Psoas muscle (tissue), 7 donors: ENCODE measurements at regions not wholly inside any gene's neighbourhood (a gene's known extent, or its start where the extent isn't known, plus 50 kb on each side); places are given as distances from the start of the nearest gene placed in this dataset.
A peak's percentile ranks its signal among the peaks of the same experiment; 100 is the strongest.
"Not testable (repeated sequence)": the region's sequence is repeated elsewhere in the genome, so short reads cannot be mapped to it uniquely, and the experiment has no call there.

Source experiments
- ATAC-seq, 4 donors: fragments of 200-7000 bp; cut with Tn5 transposase; one replicate each; pipeline ENCODE4 v1.9.1; 2020; ENCODE audit warnings: moderate library complexity in 3 of 4, mild to moderate bottlenecking in 2 of 4
- DNase-seq, 2 donors: peaks; one replicate each; pipeline ENCODE4 v3.0.0-alpha.2; 2020
- H3K27ac ChIP-seq: fragments of 200-600 bp; one replicate; pipeline ENCODE4 v1.8.0; 2022
- H3K27me3 ChIP-seq, 3 donors: fragments of 200-600 bp in 1 of 3; one replicate each; pipeline versions ENCODE4 v1.6.1 to v1.8.0; 2013 to 2022; ENCODE audit warnings: low read length in 2 of 3, mild to moderate bottlenecking in 2 of 3, moderate library complexity in 1 of 3; ENCODE audit not compliant: insufficient read depth in 3 of 3
- H3K36me3 ChIP-seq, 2 donors: fragments of 200-600 bp in 1 of 2; one replicate each; pipeline versions ENCODE4 v1.6.1 to v1.8.0; 2013 to 2022; ENCODE audit warnings: low read depth in 1 of 2, mild to moderate bottlenecking in 1 of 2, moderate library complexity in 1 of 2; ENCODE audit not compliant: insufficient read depth in 1 of 2
- H3K4me1 ChIP-seq: fragments of 200-600 bp; one replicate; pipeline ENCODE4 v1.8.0; 2022
- H3K4me3 ChIP-seq: fragments of 200-600 bp; one replicate; pipeline ENCODE4 v1.8.0; 2022; ENCODE audit warnings: mild to moderate bottlenecking
- H3K9me3 ChIP-seq: fragments of 200-600 bp; one replicate; pipeline ENCODE4 v1.8.0; 2022
- WGBS, 3 donors: extraction: QIAGEN DNeasy Blood & Tissue Kit; methylation state at CpG; one replicate each; pipeline versions ENCODE4 v1.1.6 to v1.1.7; 2013; 5-methylcytosine and 5-hydroxymethylcytosine counted together
- intact Hi-C, 2 donors: fragments of 100-400 bp; cut with DNase I; formaldehyde crosslinking; loops; one replicate each; pipeline versions ENCODE4 v1.11.0 to v1.14.2; 2022
- TF ChIP-seq, protein P1 (sequence below): fragments of 200-600 bp; IDR thresholded peaks from one replicate; pipeline ENCODE4 v1.8.0; 2022; ENCODE audit warnings: antibody characterized with exemption
- donor health status: healthy with polysubstance abuse.
- donor health status: DM: no; HTN: no; CAD: no; lungs with moderate emphysema.
- donor health status: Bipolar disorder and iron deficiency.
- donor health status: healthy.
- donor health status: DM: yes; HTN: yes; CAD: no.
- donor health status: DM: no; HTN: no; CAD: no.
- donor health status: DM: yes; HTN: yes; CAD: no.

DNA sequence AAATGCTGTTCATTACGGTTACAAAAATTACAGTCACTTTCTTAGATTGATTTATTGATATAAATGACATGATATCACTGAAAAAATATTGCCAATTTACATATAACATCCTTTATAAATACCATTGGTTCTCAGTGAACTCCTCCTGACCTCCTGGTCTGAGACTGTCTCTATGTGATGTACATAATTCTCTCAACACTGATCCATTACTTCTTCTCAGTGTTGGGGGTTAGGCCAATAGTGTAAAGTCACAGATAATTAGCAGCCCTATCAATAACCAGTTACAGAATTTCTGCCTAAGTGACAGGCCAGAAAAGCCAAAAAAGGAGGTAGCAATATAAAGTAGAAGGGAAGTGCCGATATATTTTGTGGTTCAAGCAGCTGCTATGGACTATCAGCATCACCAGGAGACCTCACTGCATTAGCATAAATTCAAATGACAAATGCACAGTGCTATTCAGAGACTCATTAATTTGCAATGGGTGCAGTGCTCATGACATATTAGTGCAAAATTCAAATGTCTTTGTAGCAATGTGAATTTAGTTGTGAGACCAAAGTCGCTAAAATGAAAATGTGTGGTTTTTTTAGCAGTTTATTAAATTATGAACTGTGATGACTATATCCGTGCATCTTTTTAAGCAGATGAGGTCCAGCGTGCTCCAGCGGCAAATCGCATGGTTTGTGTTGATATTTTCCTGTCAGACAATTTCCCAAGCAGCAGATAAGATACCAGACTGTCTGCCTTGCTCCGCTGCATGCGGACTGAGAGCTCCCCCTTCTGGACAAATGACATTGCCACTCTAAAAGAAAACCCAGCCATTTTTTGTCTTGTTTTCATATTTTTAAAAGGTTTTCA is 144.6 kb downstream of the CETN3 start:
- ATAC-seq = peak in 2 of 4 donors; percentile 71 to 81
- peak; percentile 31 to 64 for DNase-seq
- 26 to 28% (median 28%) methylated on average over 9 of the region's 9 CpGs for WGBS, 3 donors
- Histone ChIP-seq H3K36me3 (no peaks in the 10 kb centered on the region), H3K4me1 (no peaks in the 10 kb centered on the region), H3K27ac (no peak overlapping the region), H3K9me3 (no peaks in the 10 kb centered on the region), H3K27me3 (no peaks in the 10 kb centered on the region), H3K4me3 (no peak overlapping the region)
- intact Hi-C loops = loop anchor here (5.0 to 10.0 kb wide), 2 partner anchors 1533 to 1540 kb away; no protein-coding TSS in a partner anchor
- TF ChIP-seq, protein P1, sequence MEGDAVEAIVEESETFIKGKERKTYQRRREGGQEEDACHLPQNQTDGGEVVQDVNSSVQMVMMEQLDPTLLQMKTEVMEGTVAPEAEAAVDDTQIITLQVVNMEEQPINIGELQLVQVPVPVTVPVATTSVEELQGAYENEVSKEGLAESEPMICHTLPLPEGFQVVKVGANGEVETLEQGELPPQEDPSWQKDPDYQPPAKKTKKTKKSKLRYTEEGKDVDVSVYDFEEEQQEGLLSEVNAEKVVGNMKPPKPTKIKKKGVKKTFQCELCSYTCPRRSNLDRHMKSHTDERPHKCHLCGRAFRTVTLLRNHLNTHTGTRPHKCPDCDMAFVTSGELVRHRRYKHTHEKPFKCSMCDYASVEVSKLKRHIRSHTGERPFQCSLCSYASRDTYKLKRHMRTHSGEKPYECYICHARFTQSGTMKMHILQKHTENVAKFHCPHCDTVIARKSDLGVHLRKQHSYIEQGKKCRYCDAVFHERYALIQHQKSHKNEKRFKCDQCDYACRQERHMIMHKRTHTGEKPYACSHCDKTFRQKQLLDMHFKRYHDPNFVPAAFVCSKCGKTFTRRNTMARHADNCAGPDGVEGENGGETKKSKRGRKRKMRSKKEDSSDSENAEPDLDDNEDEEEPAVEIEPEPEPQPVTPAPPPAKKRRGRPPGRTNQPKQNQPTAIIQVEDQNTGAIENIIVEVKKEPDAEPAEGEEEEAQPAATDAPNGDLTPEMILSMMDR = peak; percentile 91

DNA sequence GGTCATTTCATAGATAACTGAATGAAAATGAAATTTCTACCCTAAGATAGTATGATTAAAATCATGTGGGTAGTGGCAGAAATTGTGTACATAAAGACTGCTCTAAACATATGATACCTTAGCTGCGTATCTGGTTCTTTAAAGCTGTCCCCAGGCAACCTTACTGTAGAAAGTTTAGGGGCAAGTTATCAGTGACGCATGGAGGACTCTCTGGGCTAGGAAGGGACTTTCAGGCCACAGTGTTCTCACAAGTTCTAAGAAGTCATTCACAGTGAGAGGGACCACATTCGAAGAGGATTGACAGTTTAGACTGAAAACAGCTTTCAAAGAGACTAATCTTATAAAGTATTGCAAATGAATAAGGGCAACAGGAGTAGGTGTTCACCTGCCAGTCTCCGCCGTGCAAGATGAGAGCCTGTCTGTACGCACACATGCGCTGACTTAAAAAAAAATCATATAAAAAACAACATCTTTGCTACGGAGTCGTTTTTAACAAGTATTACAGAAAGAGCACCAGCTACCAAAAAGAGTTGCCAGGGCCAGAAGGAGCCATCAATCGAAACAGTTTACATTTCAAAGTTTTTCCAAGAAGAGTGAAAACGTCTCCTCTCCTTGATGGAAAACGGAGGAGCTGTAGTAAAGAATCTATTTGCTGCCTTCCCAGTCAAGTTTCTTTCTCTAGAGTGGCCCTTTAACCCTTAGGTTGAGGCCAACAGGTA is 146.3 kb downstream of the CETN3 start:
- intact Hi-C loops = loop anchor here (5.0 to 10.0 kb wide), 2 partner anchors 1531 to 1538 kb away; no protein-coding TSS in a partner anchor
- TF ChIP-seq, protein P1 = no peak
- 65 to 82% (median 69%) methylated on average over 12 of the region's 12 CpGs for WGBS, 3 donors

DNA sequence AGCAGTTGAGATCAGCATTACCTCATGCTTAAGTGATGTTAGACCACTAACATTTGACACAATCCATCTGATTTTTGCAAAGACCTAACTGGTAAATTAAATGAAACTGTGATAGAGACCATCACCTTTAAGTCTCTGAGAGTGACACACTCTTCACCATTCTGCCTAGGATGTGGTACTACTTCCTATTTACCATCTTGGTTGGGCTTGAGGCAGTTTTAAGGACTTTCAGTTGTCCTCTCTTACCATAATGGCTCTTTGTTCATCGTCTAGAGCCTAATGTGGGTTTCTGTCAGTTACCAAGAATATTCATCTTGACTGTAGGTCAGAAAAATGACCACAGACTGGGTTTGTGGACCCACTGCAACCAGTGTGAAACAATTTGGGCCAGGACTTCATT is 158.1 kb downstream of the CETN3 start:
- TF ChIP-seq, protein P1 = no peak
- intact Hi-C loops = no loop called here
- Histone ChIP-seq H3K4me1 (no peaks in the 10 kb centered on the region), H3K9me3 (no peaks in the 10 kb centered on the region), H3K36me3 (no peaks in the 10 kb centered on the region), H3K27ac (no peak overlapping the region), H3K4me3 (no peak overlapping the region), H3K27me3 (no peaks in the 10 kb centered on the region)
- ATAC-seq (no peak), DNase-seq (no peak)
- WGBS, 3 donors = 89 to 96% (median 90%) methylated on average over 1 of the region's 1 CpG

More for the DNA sequence above, 146.3 kb downstream of the CETN3 start:
- Histone ChIP-seq H3K9me3 (no peaks in the 10 kb centered on the region), H3K27ac (no peak overlapping the region), H3K36me3 (no peaks in the 10 kb centered on the region), H3K27me3 (no peaks in the 10 kb centered on the region), H3K4me1 (no peaks in the 10 kb centered on the region), H3K4me3 (no peak overlapping the region)
- ATAC-seq (no peak), DNase-seq (no peak)

DNA sequence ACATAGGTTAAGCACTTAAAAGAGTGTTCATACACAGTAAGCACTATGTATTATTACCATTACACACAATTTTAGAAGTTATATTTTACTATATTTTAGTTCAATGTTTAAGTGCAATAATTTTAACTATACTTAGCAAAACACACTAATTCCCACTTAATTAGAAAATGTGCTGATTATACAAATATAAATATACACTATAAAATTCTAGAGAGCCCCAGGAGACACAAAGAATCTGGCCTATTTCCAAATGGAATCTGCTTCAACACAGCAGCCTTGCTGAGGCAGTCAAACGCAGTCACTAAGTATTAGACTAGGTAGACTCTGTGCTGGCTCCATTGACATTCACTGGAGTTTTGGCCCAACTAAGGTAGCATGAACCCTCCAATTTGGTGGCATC is 160.9 kb downstream of the CETN3 start:
- Histone ChIP-seq H3K27me3 (no peaks in the 10 kb centered on the region), H3K27ac (no peak overlapping the region), H3K4me3 (no peak overlapping the region), H3K4me1 (no peaks in the 10 kb centered on the region), H3K36me3 (no peaks in the 10 kb centered on the region), H3K9me3 (no peaks in the 10 kb centered on the region)
- 23 to 42% (median 26%) methylated on average over 1 of the region's 1 CpG for WGBS, 3 donors
- intact Hi-C loops = no loop called here
- DNase-seq (no peak), ATAC-seq (no peak)
- TF ChIP-seq, protein P1 = no peak

DNA sequence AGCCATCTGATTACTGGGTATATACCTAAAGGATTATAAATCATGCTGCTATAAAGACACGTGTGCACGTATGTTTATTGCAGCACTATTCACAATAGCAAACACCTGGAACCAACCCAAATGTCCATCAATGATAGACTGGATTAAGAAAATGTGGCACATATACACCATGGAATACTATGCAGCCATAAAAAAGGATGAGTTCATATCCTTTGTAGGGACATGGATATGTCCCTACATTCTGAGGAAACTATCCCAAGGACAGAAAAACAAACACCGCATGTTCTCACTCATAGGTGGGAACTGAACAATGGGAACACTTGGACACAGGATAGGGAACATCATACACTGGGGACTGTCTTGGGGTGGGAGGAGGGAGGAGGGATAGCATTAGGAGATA is 165.7 kb downstream of the CETN3 start:
- H3K4me3 ChIP-seq, H3K4me1 ChIP-seq, DNase-seq, H3K9me3 ChIP-seq, ATAC-seq, intact Hi-C loops, H3K36me3 ChIP-seq, H3K27me3 ChIP-seq, H3K27ac ChIP-seq: not testable (repeated sequence)
- 72 to 96% (median 95%) methylated on average over 3 of the region's 3 CpGs for WGBS, 3 donors
